Body of pancreas (tissue), 4 donors: ENCODE measurements at regions not wholly inside any gene's neighbourhood (a gene's known extent, or its start where the extent isn't known, plus 50 kb on each side); places are given as distances from the start of the nearest gene placed in this dataset.

Experiments used
- ATAC-seq: fragments of 150-250 bp; one replicate; pipeline ENCODE4 v1.9.1; 2016
- DNase-seq, 4 donors: peaks; one replicate each; pipeline ENCODE4 v3.0.0-alpha.2; 2019
- H3K27ac ChIP-seq, 4 donors: fragments of 200-600 bp; sonication (generic); 1 replicate in 3 of 4; 2 replicates in 1 of 4; pipeline versions ENCODE4 v1.5.1 to v1.6.1; 2016 to 2019; ENCODE audit warnings: mild to moderate bottlenecking in 1 of 4, mixed read lengths in 1 of 4, moderate library complexity in 1 of 4
- H3K27me3 ChIP-seq, 2 donors: fragments of 200-600 bp; sonication (generic); one replicate each; pipeline ENCODE4 v1.6.0; 2016; ENCODE audit warnings: mild to moderate bottlenecking in 1 of 2
- H3K36me3 ChIP-seq, 2 donors: fragments of 200-600 bp; sonication (generic); replicated peaks in 1 of 2; 2 replicates each; pipeline ENCODE4 v1.5.1; 2016; ENCODE audit warnings: low read depth in 2 of 2; ENCODE audit not compliant: insufficient read depth in 1 of 2
- H3K4me1 ChIP-seq: fragments of 200-600 bp; sonication (generic); one replicate; pipeline ENCODE4 v1.6.0; 2016
- H3K4me3 ChIP-seq, 2 donors: fragments of 200-600 bp; sonication (generic); 1 replicate in 1 of 2; 2 replicates in 1 of 2; pipeline ENCODE4 v1.5.1; 2016 to 2019
- H3K9me3 ChIP-seq, 3 donors: fragments of 200-600 bp; sonication (generic); 1 replicate in 2 of 3; 2 replicates in 1 of 3; pipeline ENCODE4 v1.5.1; 2016
- CTCF ChIP-seq, 7 experiments: fragments of 450-650 bp in 4 of 7; fragments of 200-600 bp in 3 of 7; sonication (generic) in 3 of 7; IDR thresholded peaks; one replicate each; pipeline ENCODE4 v1.5.1; 2016 to 2019; ENCODE audit warnings: antibody characterized with exemption in 7 of 7
- POLR2A ChIP-seq, 3 donors: fragments of 450-650 bp; IDR thresholded peaks; one replicate each; pipeline ENCODE4 v1.6.1; 2016; ENCODE audit warnings: antibody characterized with exemption in 3 of 3, mild to moderate bottlenecking in 2 of 3
- WGBS, 2 donors: methylation state at CpG; one replicate each; pipeline ENCODE4 v1.1.5; 2017; 5-methylcytosine and 5-hydroxymethylcytosine counted together
- intact Hi-C: fragments of 100-400 bp; cut with DNase I; formaldehyde crosslinking; loops from one replicate; pipeline ENCODE4 v1.15.1; 2023

- Histone ChIP-seq H3K27ac (peak overlapping the region; percentile 19 to 60 (median 46)), H3K4me3 (no peak overlapping the region), H3K4me1 (peaks cover 29% of the 10 kb centered on the region), H3K36me3 (no peaks in the 10 kb centered on the region), H3K9me3 (no peaks in the 10 kb centered on the region), H3K27me3 (no peaks in the 10 kb centered on the region)
- intact Hi-C loops, result no loop called here
- no peak for ATAC-seq
- peak in 1 of 4 donors; percentile 5 for DNase-seq
- no peak for TF ChIP-seq CTCF (IDR thresholded peaks at IDR 0.05)
- TF ChIP-seq POLR2A (IDR thresholded peaks at IDR 0.05), result no peak
- WGBS, 2 donors, result 23 to 26% methylated on average over 4 of the region's 4 CpGs
These were observed 202.4 kb downstream of the TOMM20 start for GRCh38 chr1:234926264-234926558.

GRCh38 chr1:234925440-234926263 is 203.0 kb downstream of the TOMM20 start:
- WGBS, 2 donors, result 45 to 49% methylated on average over 7 of the region's 7 CpGs
- Histone ChIP-seq H3K27ac (peak overlapping the region; percentile 11 to 60 (median 46)), H3K36me3 (no peaks in the 10 kb centered on the region), H3K4me1 (peaks cover 34% of the 10 kb centered on the region), H3K4me3 (no peak overlapping the region), H3K27me3 (no peaks in the 10 kb centered on the region), H3K9me3 (no peaks in the 10 kb centered on the region)
- ATAC-seq (peak; percentile 67), DNase-seq (peak in 3 of 4 donors; percentile 17 to 51 (median 45))
- intact Hi-C loops, result no loop called here
- TF ChIP-seq CTCF (IDR thresholded peaks at IDR 0.05) (no peak), POLR2A (IDR thresholded peaks at IDR 0.05) (no peak)

- H3K36me3 ChIP-seq, result no peaks in the 10 kb centered on the region
- intact Hi-C loops, result no loop called here
- no peaks in the 10 kb centered on the region for H3K27me3 ChIP-seq
- ATAC-seq, result no peak
- H3K4me3 ChIP-seq, result no peak overlapping the region
- DNase-seq, result peak in 3 of 4 donors; percentile 8 to 22 (median 11)
- H3K9me3 ChIP-seq, result no peaks in the 10 kb centered on the region
- H3K27ac ChIP-seq, result peak overlapping the region; percentile 11 to 60 (median 46)
- peaks cover 44% of the 10 kb centered on the region for H3K4me1 ChIP-seq
- 75 to 91% methylated on average over 17 of the region's 17 CpGs for WGBS, 2 donors
- TF ChIP-seq CTCF (IDR thresholded peaks at IDR 0.05) (no peak), POLR2A (IDR thresholded peaks at IDR 0.05) (no peak)
These were observed 203.9 kb downstream of the TOMM20 start for GRCh38 chr1:234924450-234925355.

GRCh38 chr1:234923626-234924025 is 205.0 kb downstream of the TOMM20 start:
- Histone ChIP-seq H3K27ac (no peak overlapping the region), H3K4me3 (no peak overlapping the region), H3K27me3 (no peaks in the 10 kb centered on the region), H3K36me3 (no peaks in the 10 kb centered on the region), H3K4me1 (peaks cover 54% of the 10 kb centered on the region), H3K9me3 (no peaks in the 10 kb centered on the region)
- 93 to 94% methylated on average over 5 of the region's 5 CpGs for WGBS, 2 donors
- TF ChIP-seq CTCF (IDR thresholded peaks at IDR 0.05), result no peak
- TF ChIP-seq POLR2A (IDR thresholded peaks at IDR 0.05), result no peak
- DNase-seq, result peak in 2 of 4 donors; percentile 2 to 3
- intact Hi-C loops, result no loop called here
- no peak for ATAC-seq
